ENCODE measurements at regions not wholly inside any gene's neighbourhood (a gene's known extent, or its start where the extent isn't known, plus 50 kb on each side); places are given as distances from the start of the nearest gene placed in this dataset.

GRCh38 chr17:36750316-36750885 lies 149.0 kb downstream of the MRM1 start:
- H3K36me3 Mint-ChIP-seq = no peaks in the 10 kb centered on the region
- H3K36me3 ChIP-seq (replicated peaks in 1 of 2; ENCODE audit: control insufficient read depth in 1 of 2, insufficient read depth in 2 of 2, low read length in 2 of 2) = no peaks in the 10 kb centered on the region
- no peaks in the 10 kb centered on the region for H4K20me1 ChIP-seq (ENCODE audit: insufficient read depth, low read length)
- H3K4me3 Mint-ChIP-seq = no peak overlapping the region
- H2AFZ ChIP-seq (ENCODE audit: insufficient read depth, low read depth, low read length, poor library complexity, severe bottlenecking) = no peak overlapping the region
- H3K79me2 ChIP-seq (ENCODE audit: insufficient read depth, low read length) = no peaks in the 10 kb centered on the region
- H3K27me3 ChIP-seq (ENCODE audit: control insufficient read depth in 2 of 2, insufficient read depth in 2 of 2, low read length in 2 of 2) = no peaks in the 10 kb centered on the region
- WGBS (ENCODE audit: insufficient coverage) = 92% methylated on average over 7 of the region's 10 CpGs
- H3K27ac Mint-ChIP-seq = peak overlapping the region in 1 of 7 donors; percentile 43
- no peaks in the 10 kb centered on the region for H3K4me1 ChIP-seq (ENCODE audit: control insufficient read depth in 1 of 2, insufficient read depth in 2 of 2, low read length in 2 of 2)
- no peaks in the 10 kb centered on the region for H3K9me3 Mint-ChIP-seq
- no peak overlapping the region for H3K27ac ChIP-seq (ENCODE audit: low read depth in 1 of 2, low read length in 2 of 2)
- intact Hi-C loops (cut with micrococcal nuclease) = no loop called here
- TF ChIP-seq CTCF (IDR thresholded peaks at IDR 0.05) = no peak
- DNase-seq = no peak
- peaks cover 10 to 11% (median 10%) of the 10 kb centered on the region in 3 donors for H3K27me3 Mint-ChIP-seq (ENCODE audit: low read depth in 3 of 3)
- no peak overlapping the region for H3K4me2 ChIP-seq (replicated peaks; ENCODE audit: extremely low read depth, low read length, poor library complexity, severe bottlenecking)
- H3K9me3 ChIP-seq (replicated peaks in 1 of 2; ENCODE audit: control insufficient read depth in 1 of 2, insufficient read depth in 1 of 2, low read length in 2 of 2) = no peaks in the 10 kb centered on the region
- H3K9ac ChIP-seq (ENCODE audit: insufficient read depth, low read length, poor library complexity, severe bottlenecking) = no peak overlapping the region
- H3K4me3 ChIP-seq (replicated peaks in 1 of 3; ENCODE audit: low read depth in 2 of 3, low read length in 3 of 3) = no peak overlapping the region
- no peaks in the 10 kb centered on the region for H3K4me1 Mint-ChIP-seq

GRCh38 chr17:36752096-36752888 lies 150.9 kb downstream of the MRM1 start:
- H3K4me1 Mint-ChIP-seq = no peaks in the 10 kb centered on the region
- no peak overlapping the region for H3K4me3 ChIP-seq (replicated peaks in 1 of 3; ENCODE audit: low read depth in 2 of 3, low read length in 3 of 3)
- DNase-seq = no peak

More at GRCh38 chr17:36752096-36752888, 150.9 kb downstream of the MRM1 start:
- Mint-ChIP-seq H3K4me3 (no peak overlapping the region), H3K27ac (no peak overlapping the region), H3K9me3 (no peaks in the 10 kb centered on the region), H3K36me3 (no peaks in the 10 kb centered on the region), H3K27me3 (ENCODE audit: low read depth in 3 of 3) (peaks cover 9 to 11% (median 10%) of the 10 kb centered on the region in 3 donors)
- no peak for TF ChIP-seq CTCF (IDR thresholded peaks at IDR 0.05)
- Histone ChIP-seq H3K27me3 (ENCODE audit: control insufficient read depth in 2 of 2, insufficient read depth in 2 of 2, low read length in 2 of 2) (no peaks in the 10 kb centered on the region), H3K4me2 (replicated peaks; ENCODE audit: extremely low read depth, low read length, poor library complexity, severe bottlenecking) (no peak overlapping the region), H3K9me3 (replicated peaks in 1 of 2; ENCODE audit: control insufficient read depth in 1 of 2, insufficient read depth in 1 of 2, low read length in 2 of 2) (no peaks in the 10 kb centered on the region), H3K36me3 (replicated peaks in 1 of 2; ENCODE audit: control insufficient read depth in 1 of 2, insufficient read depth in 2 of 2, low read length in 2 of 2) (no peaks in the 10 kb centered on the region), H2AFZ (ENCODE audit: insufficient read depth, low read depth, low read length, poor library complexity, severe bottlenecking) (no peak overlapping the region), H3K9ac (ENCODE audit: insufficient read depth, low read length, poor library complexity, severe bottlenecking) (no peak overlapping the region), H4K20me1 (ENCODE audit: insufficient read depth, low read length) (no peaks in the 10 kb centered on the region), H3K27ac (ENCODE audit: low read depth in 1 of 2, low read length in 2 of 2) (no peak overlapping the region), H3K79me2 (ENCODE audit: insufficient read depth, low read length) (no peaks in the 10 kb centered on the region), H3K4me1 (ENCODE audit: control insufficient read depth in 1 of 2, insufficient read depth in 2 of 2, low read length in 2 of 2) (no peaks in the 10 kb centered on the region)
- intact Hi-C loops (cut with micrococcal nuclease) = no loop called here
- 89% methylated on average over 5 of the region's 10 CpGs for WGBS (ENCODE audit: insufficient coverage)
